NT2/D1 (cell line): ENCODE measurements at regions not wholly inside any gene's neighbourhood (a gene's known extent, or its start where the extent isn't known, plus 50 kb on each side); places are given as distances from the start of the nearest gene placed in this dataset.

Source experiments
- YY1 ChIP-seq: IDR thresholded peaks from 2 replicates; pipeline ENCODE4 v1.6.1; 2011; ENCODE audit not compliant: insufficient read length, insufficient read depth
- ZNF274 ChIP-seq: IDR thresholded peaks from 2 replicates; pipeline ENCODE4 v1.6.1; 2011; ENCODE audit warnings: mild to moderate bottlenecking, low read depth, low read length

DNA sequence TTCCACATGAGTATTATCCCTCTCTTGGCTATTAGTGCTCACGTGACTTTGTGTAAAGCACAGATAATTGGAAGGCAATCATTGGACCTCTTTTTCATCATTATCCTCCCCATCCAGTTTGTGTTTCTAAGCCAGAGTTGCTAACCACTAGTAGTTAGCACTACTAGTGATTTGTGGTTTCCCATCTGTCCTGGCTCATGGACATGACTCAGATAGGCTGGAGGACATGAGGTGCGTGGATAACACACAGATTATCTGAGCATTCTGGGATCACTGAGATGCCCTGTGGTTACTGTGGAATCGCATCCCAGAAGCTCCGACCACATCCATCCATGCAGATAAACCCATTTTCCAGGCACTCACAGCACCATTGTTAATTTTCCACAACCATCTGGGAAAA is 123.8 kb upstream of the NAA20 start:
- TF ChIP-seq YY1 (no peak), ZNF274 (no peak)
